GM21717 (cell line): ENCODE measurements at regions not wholly inside any gene's neighbourhood (a gene's known extent, or its start where the extent isn't known, plus 50 kb on each side); places are given as distances from the start of the nearest gene placed in this dataset.

Experiments used
- ATAC-seq: cut with Tn5 transposase; IDR thresholded peaks from one replicate; pipeline ENCODE4 v1.9.1; 2021; ENCODE audit warnings: mild to moderate bottlenecking, moderate library complexity; ENCODE audit not compliant: unreplicated experiment

- no peak for ATAC-seq
Measured at GRCh38 chrX:9147726-9148125, 113.8 kb upstream of the FAM9B start.

- no peak for ATAC-seq
Measured at GRCh38 chrX:9148615-9149399, 114.9 kb upstream of the FAM9B start.

- ATAC-seq: no peak
Measured at GRCh38 chrX:9149501-9150245, 115.7 kb upstream of the FAM9B start.

GRCh38 chrX:9151772-9152307, 117.9 kb upstream of the FAM9B start:
- ATAC-seq: no peak

- no peak for ATAC-seq
Measured at GRCh38 chrX:9153300-9153699, 119.4 kb upstream of the FAM9B start.

- ATAC-seq: no peak
Measured at GRCh38 chrX:9158611-9159010, 124.7 kb upstream of the FAM9B start.

GRCh38 chrX:9160698-9161329, 126.9 kb upstream of the FAM9B start:
- no peak for ATAC-seq

GRCh38 chrX:9162698-9163097, 128.8 kb upstream of the FAM9B start:
- no peak for ATAC-seq

GRCh38 chrX:9163214-9163709, 129.3 kb upstream of the FAM9B start:
- no peak for ATAC-seq

- no peak for ATAC-seq
Measured at GRCh38 chrX:9164086-9164485, 130.2 kb upstream of the FAM9B start.

- no peak for ATAC-seq
Measured at GRCh38 chrX:9164533-9165426, 130.9 kb upstream of the FAM9B start.

- ATAC-seq: no peak
Measured at GRCh38 chrX:9166584-9166944, 132.6 kb upstream of the FAM9B start.

- no peak for ATAC-seq
Measured at GRCh38 chrX:9171841-9172463, 138.0 kb upstream of the FAM9B start.

- ATAC-seq: no peak
Measured at GRCh38 chrX:9172464-9172850, 138.5 kb upstream of the FAM9B start.

GRCh38 chrX:9180623-9181022, 146.7 kb upstream of the FAM9B start:
- ATAC-seq: no peak

GRCh38 chrX:9182041-9182440, 148.1 kb upstream of the FAM9B start:
- ATAC-seq: no peak

- no peak for ATAC-seq
Measured at GRCh38 chrX:9183481-9183880, 149.6 kb upstream of the FAM9B start.

GRCh38 chrX:9184211-9184610, 150.3 kb upstream of the FAM9B start:
- ATAC-seq: no peak

GRCh38 chrX:9188117-9188516, 154.2 kb upstream of the FAM9B start:
- no peak for ATAC-seq

- no peak for ATAC-seq
Measured at GRCh38 chrX:9189286-9189685, 155.4 kb upstream of the FAM9B start.
